WERI-Rb-1 (cell line): ENCODE measurements at regions not wholly inside any gene's neighbourhood (a gene's known extent, or its start where the extent isn't known, plus 50 kb on each side); places are given as distances from the start of the nearest gene placed in this dataset.
A peak's percentile ranks its signal among the peaks of the same experiment; 100 is the strongest.

Experiments
- DNase-seq: peaks from one replicate; pipeline ENCODE4 v3.0.0-alpha.2; 2020
- H3K27ac ChIP-seq: fragments of 250-450 bp; sonication (Bioruptor Pico); 2 replicates; pipeline ENCODE4 v1.5.1; 2020; ENCODE audit warnings: mild to moderate bottlenecking, moderate library complexity
- H3K27me3 ChIP-seq: fragments of 250-450 bp; sonication (Bioruptor Pico); 2 replicates; pipeline ENCODE4 v1.5.1; 2021; ENCODE audit warnings: mild to moderate bottlenecking, low read depth, moderate library complexity; ENCODE audit not compliant: insufficient read depth, severe bottlenecking
- H3K36me3 ChIP-seq: fragments of 250-450 bp; sonication (Bioruptor Pico); 2 replicates; pipeline ENCODE4 v1.5.1; 2020; ENCODE audit warnings: mild to moderate bottlenecking, moderate library complexity
- H3K4me3 ChIP-seq: 2 replicates; pipeline ENCODE4 v1.5.1; 2011; ENCODE audit warnings: low read depth, mild to moderate bottlenecking, control low read depth, low read length
- H3K9me3 ChIP-seq: fragments of 250-450 bp; sonication (Bioruptor Pico); 2 replicates; pipeline ENCODE4 v1.5.1; 2021; ENCODE audit warnings: mild to moderate bottlenecking, moderate library complexity; ENCODE audit not compliant: severe bottlenecking
- TF ChIP-seq, protein P1 (sequence below): IDR thresholded peaks from 2 replicates; pipeline ENCODE4 v1.5.1; 2011; ENCODE audit warnings: low read depth, mild to moderate bottlenecking, control low read depth, inconsistent platforms, low read length

DNA sequence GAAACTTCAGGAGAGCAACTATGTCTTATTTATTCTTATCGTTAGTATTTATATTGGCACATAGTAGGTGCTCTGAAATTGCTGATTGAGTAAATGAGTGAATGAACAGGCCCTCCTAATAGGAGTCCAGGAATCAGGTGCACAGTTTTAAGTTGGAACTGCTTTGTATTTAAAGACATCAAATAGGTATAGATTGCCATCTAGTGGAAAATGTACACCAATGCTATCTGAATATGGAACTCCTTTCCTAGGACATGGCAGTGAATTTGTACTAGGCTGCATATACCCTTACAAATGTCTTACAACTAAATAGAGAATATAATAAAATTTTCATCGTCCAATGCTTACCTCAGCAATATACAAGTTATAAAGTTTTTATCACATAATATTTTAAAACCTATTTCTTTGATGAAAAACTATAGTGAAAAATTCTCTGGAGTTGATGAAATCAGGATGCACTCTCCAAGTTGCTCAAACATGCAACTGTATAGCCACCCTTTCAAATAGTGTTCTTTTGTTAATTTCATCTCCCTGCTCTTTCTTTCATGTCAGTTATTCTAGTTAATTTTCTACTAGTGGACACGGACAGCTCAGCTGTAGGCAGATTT, 318.9 kb upstream of the SYT4 start:
- DNase-seq: no peak
- no peak overlapping the region for H3K27ac ChIP-seq
- no peaks in the 10 kb centered on the region for H3K9me3 ChIP-seq
- no peak overlapping the region for H3K4me3 ChIP-seq
- H3K36me3 ChIP-seq: no peaks in the 10 kb centered on the region
- TF ChIP-seq, protein P1, sequence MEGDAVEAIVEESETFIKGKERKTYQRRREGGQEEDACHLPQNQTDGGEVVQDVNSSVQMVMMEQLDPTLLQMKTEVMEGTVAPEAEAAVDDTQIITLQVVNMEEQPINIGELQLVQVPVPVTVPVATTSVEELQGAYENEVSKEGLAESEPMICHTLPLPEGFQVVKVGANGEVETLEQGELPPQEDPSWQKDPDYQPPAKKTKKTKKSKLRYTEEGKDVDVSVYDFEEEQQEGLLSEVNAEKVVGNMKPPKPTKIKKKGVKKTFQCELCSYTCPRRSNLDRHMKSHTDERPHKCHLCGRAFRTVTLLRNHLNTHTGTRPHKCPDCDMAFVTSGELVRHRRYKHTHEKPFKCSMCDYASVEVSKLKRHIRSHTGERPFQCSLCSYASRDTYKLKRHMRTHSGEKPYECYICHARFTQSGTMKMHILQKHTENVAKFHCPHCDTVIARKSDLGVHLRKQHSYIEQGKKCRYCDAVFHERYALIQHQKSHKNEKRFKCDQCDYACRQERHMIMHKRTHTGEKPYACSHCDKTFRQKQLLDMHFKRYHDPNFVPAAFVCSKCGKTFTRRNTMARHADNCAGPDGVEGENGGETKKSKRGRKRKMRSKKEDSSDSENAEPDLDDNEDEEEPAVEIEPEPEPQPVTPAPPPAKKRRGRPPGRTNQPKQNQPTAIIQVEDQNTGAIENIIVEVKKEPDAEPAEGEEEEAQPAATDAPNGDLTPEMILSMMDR: peak; percentile 47
- no peaks in the 10 kb centered on the region for H3K27me3 ChIP-seq

DNA sequence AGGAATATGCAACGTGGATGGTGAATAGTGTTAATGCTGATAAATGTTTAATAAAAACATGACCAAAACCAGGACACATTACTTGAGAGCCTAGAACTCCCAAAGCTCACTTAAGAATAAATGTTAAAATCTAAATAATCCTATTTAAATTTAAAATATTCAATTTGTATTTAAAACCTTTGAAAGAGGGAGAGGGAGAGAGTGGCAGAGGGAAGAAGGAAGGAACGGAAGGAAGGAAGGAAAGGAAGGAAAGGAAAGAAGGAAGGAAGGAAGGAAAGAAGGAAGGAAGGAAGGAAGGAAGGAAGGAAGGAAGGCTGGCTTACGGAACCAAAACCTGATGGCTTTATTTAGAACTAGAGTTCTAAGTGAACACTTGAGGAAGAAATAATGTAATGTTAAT, 324.1 kb upstream of the SYT4 start:
- H3K4me3 ChIP-seq: no peak overlapping the region
- H3K27ac ChIP-seq: no peak overlapping the region
- H3K27me3 ChIP-seq: no peaks in the 10 kb centered on the region
- H3K9me3 ChIP-seq: peaks cover 11% of the 10 kb centered on the region
- H3K36me3 ChIP-seq: no peaks in the 10 kb centered on the region
- TF ChIP-seq, protein P1: no peak
- DNase-seq: no peak

DNA sequence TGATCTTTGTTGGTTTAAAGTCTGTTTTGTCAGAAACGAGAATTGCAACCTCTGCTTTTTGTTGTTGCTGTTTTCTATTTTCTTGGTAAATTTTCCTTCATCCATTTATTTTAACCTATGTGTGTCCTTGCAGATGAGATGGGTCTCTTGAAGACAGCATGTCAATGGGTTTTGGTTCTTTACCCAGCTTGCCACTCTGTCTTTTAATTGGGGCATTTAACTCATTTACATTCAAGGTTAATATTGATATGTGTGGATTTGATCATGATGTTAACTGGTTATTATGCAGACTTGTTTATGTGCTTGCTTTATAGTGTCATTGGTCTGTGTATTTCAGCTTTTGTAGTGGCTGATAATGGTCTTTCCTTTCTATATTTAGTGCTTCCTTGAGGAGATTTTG, 327.9 kb upstream of the SYT4 start:
- DNase-seq: no peak
- peaks cover 11% of the 10 kb centered on the region for H3K9me3 ChIP-seq
- TF ChIP-seq, protein P1: no peak

DNA sequence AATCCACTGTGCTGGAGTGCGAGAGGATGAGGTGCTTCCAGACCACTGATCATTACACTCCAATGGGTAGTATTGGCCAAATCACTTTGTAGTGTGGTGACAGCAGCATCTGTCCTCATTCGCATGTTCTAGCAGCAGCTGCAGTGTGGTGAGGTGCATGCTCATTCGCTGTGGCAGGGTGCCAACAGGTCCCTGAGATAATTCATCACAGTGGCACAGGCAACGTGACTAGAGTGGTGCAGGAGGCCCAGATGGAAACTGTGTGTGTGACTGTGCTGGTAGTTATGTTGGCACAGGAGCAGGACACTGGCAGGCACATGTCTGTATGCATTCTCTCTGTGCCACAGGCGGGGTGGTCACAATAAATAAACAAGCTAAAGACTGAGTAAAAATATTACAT, 329.5 kb upstream of the SYT4 start:
- DNase-seq: no peak
- Histone ChIP-seq H3K27me3 (peaks cover 3% of the 10 kb centered on the region), H3K27ac (no peak overlapping the region), H3K4me3 (no peak overlapping the region), H3K36me3 (no peaks in the 10 kb centered on the region), H3K9me3 (peaks cover 11% of the 10 kb centered on the region)
- TF ChIP-seq, protein P1: no peak

More for the DNA sequence above, 327.9 kb upstream of the SYT4 start:
- H3K4me3 ChIP-seq: no peak overlapping the region
- peaks cover 3% of the 10 kb centered on the region for H3K27me3 ChIP-seq
- no peaks in the 10 kb centered on the region for H3K36me3 ChIP-seq
- no peak overlapping the region for H3K27ac ChIP-seq

DNA sequence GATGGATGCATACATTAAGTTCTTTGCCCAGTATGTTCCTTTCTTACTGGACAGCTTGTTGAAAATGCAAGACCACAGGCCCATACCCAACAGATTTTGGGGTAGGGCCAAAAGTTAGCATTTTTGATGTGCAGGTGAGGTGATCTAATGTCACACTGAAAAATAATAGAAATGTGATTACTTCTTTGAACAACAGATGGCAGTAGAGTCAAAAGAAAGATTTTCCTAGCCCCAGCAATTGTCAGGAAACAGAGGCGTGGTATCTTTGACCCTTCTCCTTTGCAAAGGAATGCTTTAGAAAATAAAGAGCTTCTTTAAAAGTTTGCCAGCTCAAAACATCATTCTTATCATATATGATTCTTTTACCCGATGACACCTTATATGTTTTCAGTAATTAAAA, 343.6 kb upstream of the SYT4 start:
- H3K4me3 ChIP-seq: no peak overlapping the region
- no peak for DNase-seq
- H3K36me3 ChIP-seq: no peaks in the 10 kb centered on the region
- H3K27ac ChIP-seq: no peak overlapping the region
- no peaks in the 10 kb centered on the region for H3K9me3 ChIP-seq
- H3K27me3 ChIP-seq: peaks cover 33% of the 10 kb centered on the region
- TF ChIP-seq, protein P1: no peak

DNA sequence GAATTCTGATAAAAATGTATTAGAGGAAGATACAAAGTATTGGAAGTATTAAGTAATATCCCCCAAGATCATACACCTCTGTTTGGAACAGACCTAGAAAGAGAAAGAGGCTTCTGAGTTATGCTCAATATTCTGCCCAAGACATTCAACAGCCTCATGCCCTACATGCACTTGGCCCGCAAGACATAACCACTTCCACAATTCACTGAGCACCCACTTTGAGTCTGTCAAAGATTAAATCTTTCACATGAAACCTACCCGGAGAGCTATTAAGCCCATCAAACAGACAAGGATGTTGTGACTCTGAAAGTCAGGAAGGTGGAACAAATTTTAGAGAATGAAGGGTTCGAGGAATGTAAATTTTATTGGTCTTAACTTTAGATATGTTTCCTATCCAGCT, 344.7 kb upstream of the SYT4 start:
- TF ChIP-seq, protein P1: no peak
- Histone ChIP-seq H3K27ac (no peak overlapping the region), H3K27me3 (peaks cover 38% of the 10 kb centered on the region), H3K36me3 (no peaks in the 10 kb centered on the region), H3K4me3 (no peak overlapping the region), H3K9me3 (no peaks in the 10 kb centered on the region)
- DNase-seq: no peak
